ENCODE measurements at regions not wholly inside any gene's neighbourhood (a gene's known extent, or its start where the extent isn't known, plus 50 kb on each side); places are given as distances from the start of the nearest gene placed in this dataset.

- no peaks in the 10 kb centered on the region for H3K27me3 Mint-ChIP-seq (ENCODE audit: insufficient read depth, low read depth, poor library complexity)
- H3F3A ChIP-seq (replicated peaks; ENCODE audit: low read depth): no peaks in the 10 kb centered on the region
- H2AFZ ChIP-seq: no peak overlapping the region
- no peak for DNase-seq (ENCODE audit: low spot score)
- H3K27me3 ChIP-seq (ENCODE audit: insufficient read depth): no peaks in the 10 kb centered on the region
- H3K4me3 Mint-ChIP-seq: no peak overlapping the region
- no peak for ATAC-seq
- no peaks in the 10 kb centered on the region for H3K36me3 ChIP-seq (ENCODE audit: insufficient read depth)
- no peaks in the 10 kb centered on the region for H3K9me3 Mint-ChIP-seq
- peaks cover 3% of the 10 kb centered on the region; the same call in 2 of the 3 replicates for H3K4me1 Mint-ChIP-seq
- H3K79me2 ChIP-seq (replicated peaks; ENCODE audit: insufficient read depth): no peaks in the 10 kb centered on the region
- no peak overlapping the region for H3K27ac ChIP-seq (ENCODE audit: low read depth)
- H3K27ac Mint-ChIP-seq: no peak overlapping the region
- H3K4me3 ChIP-seq: no peak overlapping the region
- H3K4me2 ChIP-seq: no peak overlapping the region
- H3K9me2 ChIP-seq (ENCODE audit: insufficient read depth): no peaks in the 10 kb centered on the region
- no peaks in the 10 kb centered on the region for H3K36me3 Mint-ChIP-seq (ENCODE audit: low read depth)
- H4K20me1 ChIP-seq (replicated peaks; ENCODE audit: insufficient read depth): no peaks in the 10 kb centered on the region
- no peaks in the 10 kb centered on the region for H3K4me1 ChIP-seq (ENCODE audit: insufficient read depth)
- TF ChIP-seq ZNF462 (CRISPR knock-in tag; IDR thresholded peaks at IDR 0.05) (no peak), CREB1 (CRISPR knock-in tag; IDR thresholded peaks at IDR 0.05; ENCODE audit: low read depth) (no peak), ETS1 (IDR thresholded peaks at IDR 0.05) (no peak), EZH2phosphoT487 (IDR thresholded peaks at IDR 0.05; ENCODE audit: unreplicated experiment) (no peak), ZNF114 (CRISPR knock-in tag; IDR thresholded peaks at IDR 0.05) (no peak), POLR2AphosphoS5 (IDR thresholded peaks at IDR 0.05; ENCODE audit: low read depth) (no peak), JUNB (IDR thresholded peaks at IDR 0.05; ENCODE audit: unreplicated experiment) (no peak), STAT1 (IDR thresholded peaks at IDR 0.05; ENCODE audit: unreplicated experiment) (no peak), ZNF331 (CRISPR knock-in tag; IDR thresholded peaks at IDR 0.05; ENCODE audit: low read depth) (no peak)
- TF ChIP-seq, protein P1, sequence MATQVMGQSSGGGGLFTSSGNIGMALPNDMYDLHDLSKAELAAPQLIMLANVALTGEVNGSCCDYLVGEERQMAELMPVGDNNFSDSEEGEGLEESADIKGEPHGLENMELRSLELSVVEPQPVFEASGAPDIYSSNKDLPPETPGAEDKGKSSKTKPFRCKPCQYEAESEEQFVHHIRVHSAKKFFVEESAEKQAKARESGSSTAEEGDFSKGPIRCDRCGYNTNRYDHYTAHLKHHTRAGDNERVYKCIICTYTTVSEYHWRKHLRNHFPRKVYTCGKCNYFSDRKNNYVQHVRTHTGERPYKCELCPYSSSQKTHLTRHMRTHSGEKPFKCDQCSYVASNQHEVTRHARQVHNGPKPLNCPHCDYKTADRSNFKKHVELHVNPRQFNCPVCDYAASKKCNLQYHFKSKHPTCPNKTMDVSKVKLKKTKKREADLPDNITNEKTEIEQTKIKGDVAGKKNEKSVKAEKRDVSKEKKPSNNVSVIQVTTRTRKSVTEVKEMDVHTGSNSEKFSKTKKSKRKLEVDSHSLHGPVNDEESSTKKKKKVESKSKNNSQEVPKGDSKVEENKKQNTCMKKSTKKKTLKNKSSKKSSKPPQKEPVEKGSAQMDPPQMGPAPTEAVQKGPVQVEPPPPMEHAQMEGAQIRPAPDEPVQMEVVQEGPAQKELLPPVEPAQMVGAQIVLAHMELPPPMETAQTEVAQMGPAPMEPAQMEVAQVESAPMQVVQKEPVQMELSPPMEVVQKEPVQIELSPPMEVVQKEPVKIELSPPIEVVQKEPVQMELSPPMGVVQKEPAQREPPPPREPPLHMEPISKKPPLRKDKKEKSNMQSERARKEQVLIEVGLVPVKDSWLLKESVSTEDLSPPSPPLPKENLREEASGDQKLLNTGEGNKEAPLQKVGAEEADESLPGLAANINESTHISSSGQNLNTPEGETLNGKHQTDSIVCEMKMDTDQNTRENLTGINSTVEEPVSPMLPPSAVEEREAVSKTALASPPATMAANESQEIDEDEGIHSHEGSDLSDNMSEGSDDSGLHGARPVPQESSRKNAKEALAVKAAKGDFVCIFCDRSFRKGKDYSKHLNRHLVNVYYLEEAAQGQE (IDR thresholded peaks at IDR 0.05; ENCODE audit: unreplicated experiment): no peak
Measured at GRCh38 chr10:2053805-2054204, 316.5 kb upstream of the ADARB2 start.
